ENCODE measurements at regions not wholly inside any gene's neighbourhood (a gene's known extent, or its start where the extent isn't known, plus 50 kb on each side); places are given as distances from the start of the nearest gene placed in this dataset.

DNA sequence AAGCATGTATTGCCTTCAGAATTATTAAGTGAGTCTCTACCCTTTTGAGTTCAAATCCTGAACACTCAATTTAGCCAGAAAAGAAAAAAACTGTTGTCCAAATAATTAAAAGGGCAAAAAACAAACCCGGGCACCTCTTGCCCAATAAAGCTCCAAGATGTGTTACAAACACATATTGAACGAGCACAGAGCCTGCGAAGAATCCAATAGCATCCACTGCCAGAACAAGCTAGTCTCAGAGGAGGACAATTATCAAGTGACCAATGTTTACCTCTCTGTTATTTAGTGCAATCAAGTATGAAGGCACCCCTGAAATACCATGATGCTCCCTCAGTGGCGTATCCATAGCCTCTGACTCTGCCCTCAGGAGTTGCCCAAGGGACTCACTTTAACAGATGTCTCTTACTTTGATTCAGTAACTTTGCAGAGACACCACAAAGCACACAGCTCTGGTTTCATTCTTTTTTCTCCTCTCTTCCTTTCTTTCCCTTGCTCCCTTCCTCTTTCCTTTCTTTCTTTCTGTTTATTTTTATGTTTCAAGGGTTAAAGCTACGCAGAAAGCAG, 93.5 kb upstream of the SPATS2L start:
- Histone ChIP-seq H3K4me3 (ENCODE audit: control extremely low read depth in 1 of 5, extremely low read depth in 1 of 5, insufficient read depth in 1 of 5, low read depth in 2 of 5, low read length in 4 of 5) (no peak overlapping the region), H4K20me1 (ENCODE audit: control insufficient read depth, insufficient read depth, low read length, poor library complexity, severe bottlenecking) (no peaks in the 10 kb centered on the region), H3K9ac (ENCODE audit: low read length) (no peak overlapping the region), H3K4me1 (ENCODE audit: control insufficient read depth in 2 of 2, insufficient read depth in 2 of 2, low read length in 2 of 2) (no peaks in the 10 kb centered on the region), H2AFZ (ENCODE audit: insufficient read depth, low read depth, low read length, poor library complexity, severe bottlenecking) (no peak overlapping the region), H3K9me3 (ENCODE audit: control extremely low read depth in 1 of 3, control insufficient read depth in 2 of 3, insufficient read depth in 1 of 3, low read length in 2 of 3) (peaks cover 0 to 7% (median 0%) of the 10 kb centered on the region in 3 donors), H3K79me2 (ENCODE audit: control insufficient read depth, insufficient read depth, low read length) (no peaks in the 10 kb centered on the region), H3K36me3 (replicated peaks in 1 of 2; ENCODE audit: control extremely low read depth in 1 of 2, control insufficient read depth in 1 of 2, extremely low read depth in 1 of 2, insufficient read depth in 2 of 2, low read length in 1 of 2) (no peaks in the 10 kb centered on the region), H3K27ac (ENCODE audit: low read length in 2 of 2) (no peak overlapping the region), H3K4me2 (replicated peaks; ENCODE audit: low read depth, low read length, poor library complexity, severe bottlenecking) (no peak overlapping the region), H3K27me3 (replicated peaks in 1 of 4; ENCODE audit: control extremely low read depth in 1 of 4, control insufficient read depth in 3 of 4, insufficient read depth in 4 of 4, low read length in 3 of 4) (peaks cover 0 to 4% (median 2%) of the 10 kb centered on the region in 4 experiments)
- H3K9me3 Mint-ChIP-seq (ENCODE audit: insufficient read depth), result peaks cover 4% of the 10 kb centered on the region
- no peaks in the 10 kb centered on the region for H3K4me1 Mint-ChIP-seq
- intact Hi-C loops (cut with micrococcal nuclease), result no loop called here
- 83% methylated on average over 3 of the region's 5 CpGs for WGBS (ENCODE audit: insufficient coverage)
- peaks cover 7% of the 10 kb centered on the region for H3K27me3 Mint-ChIP-seq
- no peak for ATAC-seq (ENCODE audit: low read depth)
- no peak for TF ChIP-seq CTCF (IDR thresholded peaks at IDR 0.05)
- TF ChIP-seq EZH2 (IDR thresholded peaks at IDR 0.05; ENCODE audit: borderline replicate concordance, insufficient read depth, low read depth, low read length, poor library complexity, severe bottlenecking), result no peak
- CTCF ChIA-PET, result no interaction called here
- POLR2A ChIA-PET, result no interaction called here
- H3K4me3 Mint-ChIP-seq, result no peak overlapping the region
- H3K27ac Mint-ChIP-seq, result no peak overlapping the region
- no peak for DNase-seq

- Mint-ChIP-seq H3K4me3 (no peak overlapping the region), H3K9me3 (ENCODE audit: insufficient read depth) (no peaks in the 10 kb centered on the region), H3K27me3 (peaks cover 4% of the 10 kb centered on the region), H3K27ac (no peak overlapping the region), H3K4me1 (no peaks in the 10 kb centered on the region)
- no peak for TF ChIP-seq EZH2 (IDR thresholded peaks at IDR 0.05; ENCODE audit: borderline replicate concordance, insufficient read depth, low read depth, low read length, poor library complexity, severe bottlenecking)
- TF ChIP-seq CTCF (IDR thresholded peaks at IDR 0.05), result no peak
- H3K9me3 ChIP-seq (ENCODE audit: control extremely low read depth in 1 of 3, control insufficient read depth in 2 of 3, insufficient read depth in 1 of 3, low read length in 2 of 3), result no peaks in the 10 kb centered on the region
- H3K79me2 ChIP-seq (ENCODE audit: control insufficient read depth, insufficient read depth, low read length), result no peaks in the 10 kb centered on the region
- H3K4me1 ChIP-seq (ENCODE audit: control insufficient read depth in 2 of 2, insufficient read depth in 2 of 2, low read length in 2 of 2), result no peaks in the 10 kb centered on the region
- H3K36me3 ChIP-seq (replicated peaks in 1 of 2; ENCODE audit: control extremely low read depth in 1 of 2, control insufficient read depth in 1 of 2, extremely low read depth in 1 of 2, insufficient read depth in 2 of 2, low read length in 1 of 2), result no peaks in the 10 kb centered on the region
- 36% methylated on average over 3 of the region's 4 CpGs for WGBS (ENCODE audit: insufficient coverage)
- ChIA-PET POLR2A (no interaction called here), CTCF (no interaction called here)
- H3K27me3 ChIP-seq (replicated peaks in 1 of 4; ENCODE audit: control extremely low read depth in 1 of 4, control insufficient read depth in 3 of 4, insufficient read depth in 4 of 4, low read length in 3 of 4), result peaks cover 0 to 6% (median 2%) of the 10 kb centered on the region in 4 experiments
- H3K4me3 ChIP-seq (ENCODE audit: control extremely low read depth in 1 of 5, extremely low read depth in 1 of 5, insufficient read depth in 1 of 5, low read depth in 2 of 5, low read length in 4 of 5), result no peak overlapping the region
- H3K4me2 ChIP-seq (replicated peaks; ENCODE audit: low read depth, low read length, poor library complexity, severe bottlenecking), result no peak overlapping the region
- intact Hi-C loops (cut with micrococcal nuclease), result no loop called here
- H2AFZ ChIP-seq (ENCODE audit: insufficient read depth, low read depth, low read length, poor library complexity, severe bottlenecking), result no peak overlapping the region
- ATAC-seq (ENCODE audit: low read depth), result no peak
- H4K20me1 ChIP-seq (ENCODE audit: control insufficient read depth, insufficient read depth, low read length, poor library complexity, severe bottlenecking), result no peaks in the 10 kb centered on the region
- no peak overlapping the region for H3K9ac ChIP-seq (ENCODE audit: low read length)
- no peak overlapping the region for H3K27ac ChIP-seq (ENCODE audit: low read length in 2 of 2)
- no peak for DNase-seq
These were observed 90.2 kb upstream of the SPATS2L start for GRCh38 chr2:200216310-200216709.

Measured in B cell (primary cell).